Epidermal melanocyte (primary cell): ENCODE measurements at regions not wholly inside any gene's neighbourhood (a gene's known extent, or its start where the extent isn't known, plus 50 kb on each side); places are given as distances from the start of the nearest gene placed in this dataset.
"Not testable (repeated sequence)": the region's sequence is repeated elsewhere in the genome, so short reads cannot be mapped to it uniquely, and the experiment has no call there.

Experiments
- DNase-seq: peaks from one replicate; pipeline ENCODE4 v3.0.0; 2011; ENCODE audit warnings: low spot score; ENCODE audit not compliant: insufficient read length

GRCh38 chr10:29797616-29798015, 162.8 kb upstream of the SVIL start:
- no peak for DNase-seq

DNA sequence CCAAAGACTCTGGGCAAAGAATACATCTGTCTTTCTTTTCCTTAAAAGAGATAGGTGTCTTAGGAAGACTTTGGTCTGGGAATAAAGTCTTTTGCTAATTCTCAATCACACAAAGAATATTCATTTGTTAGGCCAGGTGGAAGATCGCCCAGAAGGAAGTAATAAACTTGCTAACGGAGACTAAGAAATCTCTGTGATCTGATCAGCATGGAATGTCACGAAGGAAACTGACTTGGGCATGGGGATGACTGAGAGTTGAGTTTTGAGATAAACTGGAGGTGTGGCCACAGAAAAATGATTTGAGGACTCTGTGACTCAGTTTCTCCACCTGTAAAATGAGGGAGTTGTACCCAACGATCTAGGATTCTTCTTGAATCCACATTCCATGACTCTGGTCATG, 161.1 kb upstream of the SVIL start:
- DNase-seq, result no peak

- DNase-seq, result no peak
Observed at GRCh38 chr10:29794776-29795611, 160.2 kb upstream of the SVIL start.

GRCh38 chr10:29791773-29792172, 157.0 kb upstream of the SVIL start:
- DNase-seq, result no peak

- DNase-seq, result no peak
Observed at GRCh38 chr10:29790207-29790606, 155.4 kb upstream of the SVIL start.

- DNase-seq, result no peak
Observed at GRCh38 chr10:29788113-29788512, 153.3 kb upstream of the SVIL start.

DNA sequence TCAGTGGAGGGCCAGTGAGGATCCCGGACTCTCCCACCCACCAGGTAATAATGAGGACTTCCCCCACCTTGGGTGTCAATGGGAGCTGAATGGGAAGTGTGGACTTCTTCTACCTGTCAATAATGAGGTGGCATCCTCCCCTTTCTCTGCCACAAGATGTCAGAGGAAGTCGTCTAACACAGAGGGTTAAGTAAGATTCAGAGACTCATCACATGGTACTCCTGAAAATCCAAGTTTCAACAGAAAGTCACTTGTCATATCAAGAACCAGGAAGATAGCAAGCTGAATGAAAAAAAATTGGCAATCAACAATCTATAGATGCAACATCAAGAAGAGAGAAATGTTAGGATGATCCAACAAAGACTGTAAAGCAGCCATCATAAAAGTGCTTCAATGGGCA, 150.9 kb upstream of the SVIL start:
- no peak for DNase-seq

GRCh38 chr10:29784175-29784773, 149.5 kb upstream of the SVIL start:
- peak; percentile 66 for DNase-seq

DNA sequence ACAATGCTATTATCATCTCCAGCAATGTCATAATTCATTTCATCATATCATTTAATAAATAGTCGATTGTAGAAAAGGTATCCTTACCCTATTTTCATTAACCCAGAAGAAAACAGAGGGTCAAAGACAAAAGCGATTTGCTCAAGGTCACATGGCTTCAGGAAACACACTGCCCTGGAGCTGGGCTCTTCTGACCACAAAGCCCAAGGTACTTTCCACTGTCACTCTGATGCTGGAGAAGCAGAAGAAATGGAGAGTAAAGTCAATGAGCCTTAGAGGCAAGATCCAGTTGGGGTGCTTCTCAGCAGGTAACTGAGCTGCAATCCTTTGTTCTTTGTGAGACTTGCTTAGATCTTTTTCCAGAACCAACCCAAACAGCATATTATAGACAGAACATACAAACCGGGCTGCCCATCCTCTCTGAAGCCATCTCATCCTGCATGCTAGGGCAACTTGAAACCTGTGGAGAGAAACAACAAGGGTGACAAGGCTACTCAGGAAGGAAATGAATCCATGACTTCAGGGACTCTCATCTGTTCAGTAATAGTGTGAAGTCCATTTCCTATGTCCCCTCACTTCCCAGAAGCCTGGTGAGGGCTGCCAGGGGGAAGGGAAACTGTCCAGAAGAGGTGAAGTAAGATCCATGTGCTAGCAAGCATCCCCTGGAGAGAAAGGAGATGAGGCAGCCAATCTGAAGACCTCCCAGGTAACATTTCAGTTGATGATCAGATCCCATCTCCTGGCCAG, 148.6 kb upstream of the SVIL start:
- no peak for DNase-seq

GRCh38 chr10:29780639-29781038, 145.9 kb upstream of the SVIL start:
- no peak for DNase-seq

DNA sequence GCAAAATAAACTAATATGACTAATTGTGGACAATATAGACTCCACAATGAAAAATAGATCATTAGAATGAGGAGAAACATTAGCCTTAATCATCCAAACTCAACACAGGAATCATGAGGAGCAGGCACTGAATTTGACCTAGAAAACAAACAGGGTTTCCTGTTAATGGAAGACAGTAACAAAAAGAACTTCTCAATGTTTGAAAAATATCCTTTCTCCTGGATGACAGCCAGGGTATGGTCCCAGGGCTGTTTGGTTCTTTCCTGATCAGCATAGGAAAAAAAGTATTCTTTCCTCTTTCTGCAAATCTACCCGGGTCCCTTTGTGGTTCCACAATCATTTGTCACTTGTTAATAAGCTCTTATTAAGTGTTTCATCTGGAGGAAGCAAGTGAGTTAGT, 145.3 kb upstream of the SVIL start:
- no peak for DNase-seq

GRCh38 chr10:29776246-29776645, 141.5 kb upstream of the SVIL start:
- DNase-seq, result no peak

GRCh38 chr10:29774475-29774874, 139.7 kb upstream of the SVIL start:
- no peak for DNase-seq

DNA sequence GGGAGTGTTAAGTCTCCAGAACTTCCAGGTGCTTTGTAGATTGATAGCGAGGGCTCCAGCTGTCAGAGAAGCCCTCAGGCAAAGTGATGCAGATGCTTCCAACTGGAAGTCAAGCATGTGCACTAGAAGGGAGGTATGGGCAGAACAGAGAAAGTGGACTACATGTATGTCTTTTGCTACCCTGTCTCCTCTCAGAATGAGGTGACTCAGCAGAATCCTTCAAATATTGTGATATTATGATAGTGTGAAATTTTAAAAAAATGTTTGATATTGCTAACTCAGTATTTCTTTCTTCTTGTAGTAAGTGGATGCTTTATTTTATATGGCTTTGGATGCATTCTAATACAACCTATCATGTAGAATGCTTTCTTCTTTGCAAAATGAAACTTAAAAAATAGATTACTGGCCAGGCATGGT, 138.9 kb upstream of the SVIL start:
- no peak for DNase-seq

DNA sequence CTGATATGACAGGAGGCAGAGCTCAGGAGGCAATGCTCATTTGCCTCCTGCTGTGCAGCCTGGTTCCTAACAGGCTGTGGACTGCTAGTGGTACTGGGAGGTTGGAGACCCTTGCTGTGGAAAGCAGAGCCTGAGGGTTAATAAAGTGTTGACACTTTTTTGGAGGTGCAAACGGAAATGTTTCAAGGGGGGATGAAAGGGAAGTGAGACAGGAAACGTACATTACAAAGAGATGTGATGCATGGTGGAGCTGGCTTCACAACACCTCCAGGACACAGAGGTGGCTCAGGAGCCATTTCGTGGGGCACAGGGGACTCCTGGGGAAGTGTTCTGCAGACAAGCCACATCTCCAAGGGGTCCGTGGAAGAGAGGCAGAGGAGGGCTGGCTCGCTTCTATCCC, 137.6 kb upstream of the SVIL start:
- no peak for DNase-seq

- DNase-seq, result no peak
Observed at GRCh38 chr10:29771376-29771775, 136.6 kb upstream of the SVIL start.

DNA sequence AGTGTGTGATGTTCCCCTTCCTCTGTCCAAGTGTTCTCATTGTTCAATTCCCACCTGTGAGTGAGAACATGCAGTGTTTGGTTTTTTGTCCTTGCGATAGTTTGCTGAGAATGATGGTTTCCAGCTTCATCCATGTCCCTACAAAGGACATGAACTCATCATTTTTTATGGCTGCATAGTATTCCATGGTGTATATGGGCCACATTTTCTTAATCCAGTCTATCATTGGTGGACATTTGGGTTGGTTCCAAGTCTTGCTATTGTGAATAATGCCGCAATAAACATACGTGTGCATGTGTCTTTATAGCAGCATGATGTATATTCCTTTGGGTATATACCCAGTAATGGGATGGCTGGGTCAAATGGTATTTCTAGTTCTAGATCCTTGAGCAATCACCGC, 134.5 kb upstream of the SVIL start:
- not testable (repeated sequence) for DNase-seq

- no peak for DNase-seq
Observed at GRCh38 chr10:29767968-29768367, 133.2 kb upstream of the SVIL start.

DNA sequence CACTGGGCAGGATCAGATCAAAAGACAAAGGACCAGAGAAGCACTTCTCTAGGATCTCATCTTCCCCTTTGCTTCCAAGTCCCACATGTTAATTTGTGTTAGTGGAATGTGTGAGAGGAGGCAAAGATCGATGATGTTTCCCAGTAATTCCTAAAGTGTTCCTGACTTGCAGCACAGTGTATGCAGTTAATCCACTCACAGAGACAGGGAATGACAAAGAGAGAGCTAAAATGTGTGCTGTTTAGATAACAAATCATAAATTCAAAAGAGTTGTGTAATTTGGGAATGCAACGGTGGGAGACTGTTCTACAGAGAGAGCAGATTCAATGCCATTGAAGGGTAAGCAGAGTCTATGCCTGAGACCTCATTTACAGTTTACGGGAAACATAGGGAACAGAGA, 132.0 kb upstream of the SVIL start:
- DNase-seq, result no peak

DNA sequence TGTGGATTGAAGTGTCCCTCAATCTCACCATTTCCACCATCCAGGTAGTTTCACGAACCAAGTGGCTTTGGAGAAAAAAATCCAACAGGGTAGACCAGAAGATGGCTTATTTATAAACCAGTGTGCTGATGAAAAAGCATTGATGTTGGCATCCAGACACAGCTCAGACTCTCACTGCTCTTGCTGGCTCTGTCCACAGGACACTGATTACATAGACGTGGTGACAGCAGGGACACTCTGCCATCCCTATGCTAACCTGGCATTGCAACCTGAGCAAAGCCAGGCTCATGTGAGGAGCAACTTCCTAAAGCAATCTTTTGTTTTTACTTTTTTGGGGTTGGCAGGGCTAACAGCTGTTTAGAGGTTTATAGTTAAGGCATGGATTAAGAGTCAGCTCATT, 130.6 kb upstream of the SVIL start:
- DNase-seq, result no peak

DNA sequence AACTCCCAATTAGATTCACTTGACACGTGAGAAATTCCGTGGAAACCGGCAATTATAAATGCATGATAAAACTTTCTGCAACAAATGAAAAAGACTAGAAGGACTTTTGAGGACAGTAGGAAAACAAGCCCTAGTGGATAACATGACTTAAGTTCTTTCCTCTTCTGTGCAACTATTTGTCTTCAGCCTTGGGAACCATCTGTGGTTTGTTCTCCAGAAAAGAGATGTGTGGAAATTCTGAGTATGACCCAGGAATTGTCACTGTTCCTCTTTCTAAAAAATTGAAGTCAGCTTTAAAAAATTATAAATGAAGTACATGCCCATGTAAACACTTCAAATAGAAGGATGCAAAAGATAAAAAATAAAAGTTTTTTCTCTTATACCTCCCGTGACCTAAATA, 128.6 kb upstream of the SVIL start:
- no peak for DNase-seq

DNA sequence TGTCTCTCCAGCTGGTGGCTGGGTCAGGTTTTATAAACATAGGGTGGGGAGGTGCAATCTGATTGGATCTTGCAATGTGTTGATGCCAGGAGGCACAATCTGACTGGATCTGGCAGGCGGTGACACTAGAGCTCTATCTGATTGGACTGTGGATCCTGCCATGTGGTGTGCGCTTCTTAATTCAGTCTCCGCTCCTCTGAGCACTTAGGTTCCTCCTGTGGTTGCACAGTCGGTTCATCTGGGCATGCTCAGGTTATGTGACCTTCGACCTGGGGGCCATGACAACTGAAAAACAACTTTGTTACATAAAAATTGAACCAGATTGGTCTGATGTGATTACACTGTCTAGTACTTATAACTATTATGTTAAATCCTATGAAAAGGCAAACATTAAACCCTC, 127.1 kb upstream of the SVIL start:
- DNase-seq, result no peak
